ENCODE measurements at regions not wholly inside any gene's neighbourhood (a gene's known extent, or its start where the extent isn't known, plus 50 kb on each side); places are given as distances from the start of the nearest gene placed in this dataset.

DNA sequence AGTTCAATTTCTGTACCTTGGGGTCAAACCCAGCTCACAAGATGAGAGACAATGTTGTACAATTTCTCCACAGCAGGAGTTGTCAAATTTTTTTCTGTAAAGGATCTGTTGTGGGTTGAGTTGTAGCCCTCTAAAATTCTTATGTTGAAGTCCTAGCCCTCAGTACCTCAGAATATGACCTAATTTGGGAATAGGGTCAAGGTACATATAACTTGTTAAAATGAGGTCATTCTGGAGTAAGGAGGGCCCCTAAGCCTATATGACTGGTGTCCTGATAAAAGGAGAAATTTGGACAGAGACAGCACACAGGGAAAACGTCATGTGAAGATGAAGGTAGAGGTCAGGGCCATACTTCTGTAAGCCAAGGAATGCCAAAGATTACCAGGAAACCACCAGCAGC lies 264.9 kb downstream of the TTC8 start:
- TF ChIP-seq, protein P1, sequence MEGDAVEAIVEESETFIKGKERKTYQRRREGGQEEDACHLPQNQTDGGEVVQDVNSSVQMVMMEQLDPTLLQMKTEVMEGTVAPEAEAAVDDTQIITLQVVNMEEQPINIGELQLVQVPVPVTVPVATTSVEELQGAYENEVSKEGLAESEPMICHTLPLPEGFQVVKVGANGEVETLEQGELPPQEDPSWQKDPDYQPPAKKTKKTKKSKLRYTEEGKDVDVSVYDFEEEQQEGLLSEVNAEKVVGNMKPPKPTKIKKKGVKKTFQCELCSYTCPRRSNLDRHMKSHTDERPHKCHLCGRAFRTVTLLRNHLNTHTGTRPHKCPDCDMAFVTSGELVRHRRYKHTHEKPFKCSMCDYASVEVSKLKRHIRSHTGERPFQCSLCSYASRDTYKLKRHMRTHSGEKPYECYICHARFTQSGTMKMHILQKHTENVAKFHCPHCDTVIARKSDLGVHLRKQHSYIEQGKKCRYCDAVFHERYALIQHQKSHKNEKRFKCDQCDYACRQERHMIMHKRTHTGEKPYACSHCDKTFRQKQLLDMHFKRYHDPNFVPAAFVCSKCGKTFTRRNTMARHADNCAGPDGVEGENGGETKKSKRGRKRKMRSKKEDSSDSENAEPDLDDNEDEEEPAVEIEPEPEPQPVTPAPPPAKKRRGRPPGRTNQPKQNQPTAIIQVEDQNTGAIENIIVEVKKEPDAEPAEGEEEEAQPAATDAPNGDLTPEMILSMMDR (IDR thresholded peaks at IDR 0.05; ENCODE audit: insufficient read depth, low read depth, low read length), result no peak
- H3K27me3 ChIP-seq (ENCODE audit: control insufficient read depth, insufficient read depth, low read length), result peaks cover 3% of the 10 kb centered on the region
- DNase-seq (ENCODE audit: low read depth), result no peak
- POLR2A ChIA-PET, result no interaction called here
- no peak overlapping the region for H3K4me3 ChIP-seq (ENCODE audit: low read depth, low read length)
- CTCF ChIA-PET, result interaction anchor here (0.7 kb wide), 1 partner anchor 17 kb away, joined by 3 read pairs; no protein-coding TSS in a partner anchor
- no peaks in the 10 kb centered on the region for H3K36me3 ChIP-seq (ENCODE audit: control insufficient read depth, insufficient read depth, low read length)

DNA sequence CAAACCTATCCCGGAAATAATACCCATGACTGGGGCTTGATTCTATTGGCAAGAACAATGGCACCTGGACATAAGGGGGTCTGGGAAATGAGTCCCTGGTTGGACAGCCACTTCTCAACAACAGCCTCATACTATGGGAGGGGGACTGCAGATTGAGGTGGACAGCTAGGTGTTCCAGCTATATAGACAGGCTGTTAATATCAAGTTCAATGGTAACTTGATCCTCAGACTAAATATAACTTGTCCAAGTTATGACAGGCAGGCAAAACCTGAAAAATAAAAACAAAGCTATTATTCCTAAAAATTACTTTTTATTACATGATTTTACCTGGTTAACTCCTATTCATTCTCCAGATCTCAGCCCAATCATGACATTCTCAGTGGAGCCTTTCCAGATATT lies 267.3 kb downstream of the TTC8 start:
- ChIA-PET POLR2A (no interaction called here), CTCF (no interaction called here)
- Histone ChIP-seq H3K27me3 (ENCODE audit: control insufficient read depth, insufficient read depth, low read length) (peaks cover 3% of the 10 kb centered on the region), H3K4me3 (ENCODE audit: low read depth, low read length) (no peak overlapping the region), H3K36me3 (ENCODE audit: control insufficient read depth, insufficient read depth, low read length) (no peaks in the 10 kb centered on the region)
- TF ChIP-seq, protein P1 (IDR thresholded peaks at IDR 0.05; ENCODE audit: insufficient read depth, low read depth, low read length), result no peak
- DNase-seq (ENCODE audit: low read depth), result no peak

DNA sequence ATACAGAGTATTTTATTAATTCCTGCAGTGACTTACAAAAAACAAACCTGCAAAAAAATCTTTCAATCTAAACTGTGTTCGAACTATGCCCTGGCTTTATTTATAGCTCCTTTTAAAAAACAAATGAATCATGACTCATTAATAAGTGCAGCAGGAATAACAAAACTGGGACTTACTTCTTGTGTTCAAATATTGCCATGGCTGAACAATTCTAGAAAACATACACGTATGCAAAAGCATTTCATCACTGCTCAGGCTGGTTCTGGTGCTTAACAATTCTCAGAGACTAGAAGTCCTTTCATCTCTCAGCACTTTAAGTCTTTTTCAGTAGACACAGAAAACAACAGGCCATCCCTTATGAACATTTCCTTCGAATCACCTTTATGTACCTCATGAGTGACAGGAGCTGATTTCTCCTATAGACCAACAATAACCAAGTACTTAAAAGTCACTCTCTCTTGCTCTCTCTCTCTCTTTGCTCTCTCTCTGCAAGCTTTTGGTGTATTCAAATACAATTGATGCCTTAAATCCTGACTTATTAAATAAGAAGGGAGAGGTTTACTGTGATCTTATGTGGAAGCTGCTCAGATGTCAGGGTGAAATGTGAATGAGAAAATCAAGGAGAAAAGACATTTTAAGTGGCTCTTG lies 268.8 kb downstream of the TTC8 start:
- Histone ChIP-seq H3K36me3 (ENCODE audit: control insufficient read depth, insufficient read depth, low read length) (no peaks in the 10 kb centered on the region), H3K27me3 (ENCODE audit: control insufficient read depth, insufficient read depth, low read length) (peaks cover 3% of the 10 kb centered on the region), H3K4me3 (ENCODE audit: low read depth, low read length) (no peak overlapping the region)
- DNase-seq (ENCODE audit: low read depth), result no peak
- TF ChIP-seq, protein P1 (IDR thresholded peaks at IDR 0.05; ENCODE audit: insufficient read depth, low read depth, low read length), result no peak
- ChIA-PET CTCF (interaction anchor here (1.3 kb wide), 1 partner anchor 66 kb away, joined by 3 read pairs; no protein-coding TSS in a partner anchor), POLR2A (no interaction called here)

DNA sequence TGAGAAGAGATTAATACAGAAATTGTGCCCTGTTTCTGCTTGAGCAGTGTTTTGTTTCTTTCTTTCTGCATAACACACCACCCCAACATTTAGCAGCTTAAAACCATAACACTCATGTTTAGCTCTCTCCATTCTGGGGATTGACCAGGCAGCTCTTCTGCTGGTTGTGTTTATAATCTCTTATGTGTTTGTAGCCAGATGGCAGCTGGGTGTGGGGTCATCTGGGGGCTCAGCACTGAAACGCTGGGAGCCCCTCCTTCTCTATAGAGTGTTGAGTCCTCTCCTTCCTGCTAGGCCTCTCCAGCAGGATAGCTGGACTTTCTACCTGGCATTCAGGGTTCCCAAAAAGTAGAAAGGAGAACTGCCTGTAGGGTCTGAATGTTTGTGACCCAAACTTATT lies 270.6 kb downstream of the TTC8 start:
- POLR2A ChIA-PET, result no interaction called here
- CTCF ChIA-PET, result no interaction called here

DNA sequence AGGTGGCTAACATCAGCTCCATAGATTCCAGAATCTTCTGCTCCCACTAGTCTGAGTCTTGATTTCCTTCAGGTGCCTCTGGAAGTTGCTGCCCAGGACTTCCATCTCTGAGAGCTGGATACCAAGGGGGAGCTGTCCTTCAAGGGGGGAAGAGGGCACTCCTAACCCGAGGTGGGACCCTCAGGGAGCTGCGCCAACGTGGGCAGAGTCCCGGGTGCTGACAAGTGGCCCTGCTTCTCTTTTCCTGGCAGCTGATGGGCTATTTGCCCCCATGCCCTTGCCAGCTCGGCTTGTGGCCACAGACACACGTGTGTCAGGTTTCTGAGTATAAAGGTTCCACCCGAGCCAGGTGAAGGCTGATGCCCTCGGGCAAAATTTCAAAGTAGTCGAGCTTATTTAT lies 272.5 kb downstream of the TTC8 start:
- H3K27me3 ChIP-seq (ENCODE audit: control insufficient read depth, insufficient read depth, low read length), result peaks cover 1% of the 10 kb centered on the region; the same call in 1 of the 2 replicates
- TF ChIP-seq, protein P1 (IDR thresholded peaks at IDR 0.05; ENCODE audit: insufficient read depth, low read depth, low read length), result no peak
- H3K4me3 ChIP-seq (ENCODE audit: low read depth, low read length), result no peak overlapping the region
- H3K36me3 ChIP-seq (ENCODE audit: control insufficient read depth, insufficient read depth, low read length), result no peaks in the 10 kb centered on the region
- ChIA-PET CTCF (interaction anchor here (0.9 kb wide), 1 partner anchor 14 kb away, joined by 3 read pairs; no protein-coding TSS in a partner anchor), POLR2A (no interaction called here)
- DNase-seq (ENCODE audit: low read depth), result no peak

More for the DNA sequence above, 270.6 kb downstream of the TTC8 start:
- H3K4me3 ChIP-seq (ENCODE audit: low read depth, low read length), result no peak overlapping the region
- DNase-seq (ENCODE audit: low read depth), result no peak
- TF ChIP-seq, protein P1 (IDR thresholded peaks at IDR 0.05; ENCODE audit: insufficient read depth, low read depth, low read length), result no peak
- H3K36me3 ChIP-seq (ENCODE audit: control insufficient read depth, insufficient read depth, low read length), result no peaks in the 10 kb centered on the region
- peaks cover 1% of the 10 kb centered on the region; the same call in 1 of the 2 replicates for H3K27me3 ChIP-seq (ENCODE audit: control insufficient read depth, insufficient read depth, low read length)

Measured in BJ (cell line).